ENCODE measurements at regions not wholly inside any gene's neighbourhood (a gene's known extent, or its start where the extent isn't known, plus 50 kb on each side); places are given as distances from the start of the nearest gene placed in this dataset.

GRCh38 chr2:120625865-120626560 is 109.7 kb upstream of the GLI2 start:
- no peak for DNase-seq (ENCODE audit: low read depth)
- H3K4me3 ChIP-seq (ENCODE audit: control insufficient read depth, low read depth, low read length), result no peak overlapping the region
- TF ChIP-seq CTCF (IDR thresholded peaks at IDR 0.05; ENCODE audit: control insufficient read depth, insufficient read depth, low read depth, low read length, missing control alignments), result no peak

GRCh38 chr2:120626566-120626965 is 109.1 kb upstream of the GLI2 start:
- no peak overlapping the region for H3K4me3 ChIP-seq (ENCODE audit: control insufficient read depth, low read depth, low read length)
- DNase-seq (ENCODE audit: low read depth), result no peak
- TF ChIP-seq CTCF (IDR thresholded peaks at IDR 0.05; ENCODE audit: control insufficient read depth, insufficient read depth, low read depth, low read length, missing control alignments), result no peak

- no peak for DNase-seq (ENCODE audit: low read depth)
- H3K4me3 ChIP-seq (ENCODE audit: control insufficient read depth, low read depth, low read length), result no peak overlapping the region
- no peak for TF ChIP-seq CTCF (IDR thresholded peaks at IDR 0.05; ENCODE audit: control insufficient read depth, insufficient read depth, low read depth, low read length, missing control alignments)
These were observed 107.4 kb upstream of the GLI2 start for GRCh38 chr2:120628248-120628647.

GRCh38 chr2:120629241-120629895 is 106.3 kb upstream of the GLI2 start:
- TF ChIP-seq CTCF (IDR thresholded peaks at IDR 0.05; ENCODE audit: control insufficient read depth, insufficient read depth, low read depth, low read length, missing control alignments), result no peak
- no peak for DNase-seq (ENCODE audit: low read depth)
- H3K4me3 ChIP-seq (ENCODE audit: control insufficient read depth, low read depth, low read length), result no peak overlapping the region

GRCh38 chr2:120630031-120630701 is 105.5 kb upstream of the GLI2 start:
- no peak overlapping the region for H3K4me3 ChIP-seq (ENCODE audit: control insufficient read depth, low read depth, low read length)
- DNase-seq (ENCODE audit: low read depth), result no peak
- no peak for TF ChIP-seq CTCF (IDR thresholded peaks at IDR 0.05; ENCODE audit: control insufficient read depth, insufficient read depth, low read depth, low read length, missing control alignments)

- TF ChIP-seq CTCF (IDR thresholded peaks at IDR 0.05; ENCODE audit: control insufficient read depth, insufficient read depth, low read depth, low read length, missing control alignments), result no peak
- H3K4me3 ChIP-seq (ENCODE audit: control insufficient read depth, low read depth, low read length), result no peak overlapping the region
- no peak for DNase-seq (ENCODE audit: low read depth)
These were observed 104.4 kb upstream of the GLI2 start for GRCh38 chr2:120631236-120631635.

Measured in AG09309 (cell line).